ENCODE measurements at regions not wholly inside any gene's neighbourhood (a gene's known extent, or its start where the extent isn't known, plus 50 kb on each side); places are given as distances from the start of the nearest gene placed in this dataset.

- H3K9me3 Mint-ChIP-seq (ENCODE audit: insufficient read depth): peaks cover 2% of the 10 kb centered on the region
- Histone ChIP-seq H3K27ac (ENCODE audit: low read length in 2 of 2) (no peak overlapping the region), H3K36me3 (replicated peaks in 1 of 2; ENCODE audit: control extremely low read depth in 1 of 2, control insufficient read depth in 1 of 2, extremely low read depth in 1 of 2, insufficient read depth in 2 of 2, low read length in 1 of 2) (no peaks in the 10 kb centered on the region), H3K9me3 (ENCODE audit: control extremely low read depth in 1 of 3, control insufficient read depth in 2 of 3, insufficient read depth in 1 of 3, low read length in 2 of 3) (no peaks in the 10 kb centered on the region), H4K20me1 (ENCODE audit: control insufficient read depth, insufficient read depth, low read length, poor library complexity, severe bottlenecking) (no peaks in the 10 kb centered on the region), H3K4me2 (replicated peaks; ENCODE audit: low read depth, low read length, poor library complexity, severe bottlenecking) (no peak overlapping the region), H3K4me1 (ENCODE audit: control insufficient read depth in 2 of 2, insufficient read depth in 2 of 2, low read length in 2 of 2) (no peaks in the 10 kb centered on the region), H3K27me3 (replicated peaks in 1 of 4; ENCODE audit: control extremely low read depth in 1 of 4, control insufficient read depth in 3 of 4, insufficient read depth in 4 of 4, low read length in 3 of 4) (no peaks in the 10 kb centered on the region), H3K79me2 (ENCODE audit: control insufficient read depth, insufficient read depth, low read length) (no peaks in the 10 kb centered on the region), H2AFZ (ENCODE audit: insufficient read depth, low read depth, low read length, poor library complexity, severe bottlenecking) (no peak overlapping the region), H3K9ac (ENCODE audit: low read length) (no peak overlapping the region), H3K4me3 (ENCODE audit: control extremely low read depth in 1 of 5, extremely low read depth in 1 of 5, insufficient read depth in 1 of 5, low read depth in 2 of 5, low read length in 4 of 5) (no peak overlapping the region)
- H3K4me3 Mint-ChIP-seq: no peak overlapping the region
- DNase-seq: no peak
- POLR2A ChIA-PET: no interaction called here
- intact Hi-C loops (cut with micrococcal nuclease): loop anchor here (5.0 kb wide), 1 partner anchor 338 kb away; no protein-coding TSS in a partner anchor
- no peaks in the 10 kb centered on the region for H3K4me1 Mint-ChIP-seq
- H3K27me3 Mint-ChIP-seq: no peaks in the 10 kb centered on the region
- ATAC-seq (ENCODE audit: low read depth): no peak
- CTCF ChIA-PET: no interaction called here
- H3K27ac Mint-ChIP-seq: no peak overlapping the region
- no peak for TF ChIP-seq EZH2 (IDR thresholded peaks at IDR 0.05; ENCODE audit: borderline replicate concordance, insufficient read depth, low read depth, low read length, poor library complexity, severe bottlenecking)
- TF ChIP-seq CTCF (IDR thresholded peaks at IDR 0.05): no peak
Measured at GRCh38 chr6:56695702-56696101, 53.0 kb upstream of the DST start.

GRCh38 chr6:56694002-56694401, 51.3 kb upstream of the DST start:
- H2AFZ ChIP-seq (ENCODE audit: insufficient read depth, low read depth, low read length, poor library complexity, severe bottlenecking): no peak overlapping the region
- Mint-ChIP-seq H3K4me3 (no peak overlapping the region), H3K27ac (no peak overlapping the region), H3K27me3 (peaks cover 3% of the 10 kb centered on the region), H3K4me1 (no peaks in the 10 kb centered on the region), H3K9me3 (ENCODE audit: insufficient read depth) (peaks cover 2% of the 10 kb centered on the region)
- no peak for DNase-seq
- no peaks in the 10 kb centered on the region for H3K4me1 ChIP-seq (ENCODE audit: control insufficient read depth in 2 of 2, insufficient read depth in 2 of 2, low read length in 2 of 2)
- intact Hi-C loops (cut with micrococcal nuclease): no loop called here
- H3K79me2 ChIP-seq (ENCODE audit: control insufficient read depth, insufficient read depth, low read length): no peaks in the 10 kb centered on the region
- no peak for TF ChIP-seq EZH2 (IDR thresholded peaks at IDR 0.05; ENCODE audit: borderline replicate concordance, insufficient read depth, low read depth, low read length, poor library complexity, severe bottlenecking)
- no peak for TF ChIP-seq CTCF (IDR thresholded peaks at IDR 0.05)
- no peak overlapping the region for H3K4me2 ChIP-seq (replicated peaks; ENCODE audit: low read depth, low read length, poor library complexity, severe bottlenecking)
- no peak overlapping the region for H3K27ac ChIP-seq (ENCODE audit: low read length in 2 of 2)
- CTCF ChIA-PET: no interaction called here
- no peak overlapping the region for H3K4me3 ChIP-seq (ENCODE audit: control extremely low read depth in 1 of 5, extremely low read depth in 1 of 5, insufficient read depth in 1 of 5, low read depth in 2 of 5, low read length in 4 of 5)
- H3K27me3 ChIP-seq (replicated peaks in 1 of 4; ENCODE audit: control extremely low read depth in 1 of 4, control insufficient read depth in 3 of 4, insufficient read depth in 4 of 4, low read length in 3 of 4): no peaks in the 10 kb centered on the region
- no peaks in the 10 kb centered on the region for H4K20me1 ChIP-seq (ENCODE audit: control insufficient read depth, insufficient read depth, low read length, poor library complexity, severe bottlenecking)
- H3K9me3 ChIP-seq (ENCODE audit: control extremely low read depth in 1 of 3, control insufficient read depth in 2 of 3, insufficient read depth in 1 of 3, low read length in 2 of 3): no peaks in the 10 kb centered on the region
- no peak overlapping the region for H3K9ac ChIP-seq (ENCODE audit: low read length)
- no peak for ATAC-seq (ENCODE audit: low read depth)
- POLR2A ChIA-PET: no interaction called here
- no peaks in the 10 kb centered on the region for H3K36me3 ChIP-seq (replicated peaks in 1 of 2; ENCODE audit: control extremely low read depth in 1 of 2, control insufficient read depth in 1 of 2, extremely low read depth in 1 of 2, insufficient read depth in 2 of 2, low read length in 1 of 2)

All from B cell (primary cell).